Frontal cortex (tissue), 3 donors: ENCODE measurements at regions not wholly inside any gene's neighbourhood (a gene's known extent, or its start where the extent isn't known, plus 50 kb on each side); places are given as distances from the start of the nearest gene placed in this dataset.
"Not testable (repeated sequence)": the region's sequence is repeated elsewhere in the genome, so short reads cannot be mapped to it uniquely, and the experiment has no call there.

Experiments used
- DNase-seq, 2 donors: peaks; one replicate each; pipeline ENCODE4 v3.0.0; 2012; ENCODE audit warnings: low spot score in 2 of 2
- FAIRE-seq: peaks from 2 replicates; lab custom pipeline; 2012; peaks lifted over from hg19 to GRCh38; lab: Jason Lieb, UNC
- donor health status: control.
- donor health status: control.
- donor health status: control.

DNA sequence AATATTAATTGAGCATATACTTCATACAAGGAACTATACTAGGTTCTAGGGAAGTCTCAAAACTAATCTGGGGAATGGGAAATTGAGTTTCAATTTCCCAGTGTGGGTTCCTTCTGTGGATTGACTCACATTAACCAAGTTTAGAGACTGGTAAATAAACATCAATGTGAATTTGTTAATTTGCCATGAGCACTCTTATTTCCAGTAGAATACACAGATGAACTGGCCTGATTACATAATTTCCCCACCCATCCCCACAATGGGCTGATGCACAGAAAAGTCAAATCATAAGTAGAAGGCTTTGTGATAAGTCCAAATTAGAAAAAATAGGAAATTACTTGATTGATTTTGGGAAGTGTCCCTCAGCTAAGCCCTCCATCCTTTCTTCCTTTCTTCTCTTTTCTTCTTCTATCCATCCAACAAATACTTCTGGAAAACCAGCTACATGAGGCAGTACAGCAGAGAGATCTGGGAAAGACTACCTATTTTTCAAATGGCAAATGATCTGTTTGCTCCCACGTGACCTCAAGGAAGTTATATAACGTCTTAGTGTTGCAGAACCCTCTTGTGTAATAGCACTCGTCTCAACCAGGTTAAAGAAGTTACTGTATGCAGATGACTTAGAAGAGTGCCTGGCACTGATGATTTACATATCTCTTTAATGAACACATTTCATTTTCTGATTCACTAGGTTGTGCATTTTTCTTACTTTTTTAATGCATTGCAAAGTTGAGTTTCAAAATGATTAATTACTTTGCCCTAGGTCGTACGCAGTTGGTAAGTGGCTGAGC is 312.3 kb downstream of the SV2B start:
- FAIRE-seq: no peak

DNA sequence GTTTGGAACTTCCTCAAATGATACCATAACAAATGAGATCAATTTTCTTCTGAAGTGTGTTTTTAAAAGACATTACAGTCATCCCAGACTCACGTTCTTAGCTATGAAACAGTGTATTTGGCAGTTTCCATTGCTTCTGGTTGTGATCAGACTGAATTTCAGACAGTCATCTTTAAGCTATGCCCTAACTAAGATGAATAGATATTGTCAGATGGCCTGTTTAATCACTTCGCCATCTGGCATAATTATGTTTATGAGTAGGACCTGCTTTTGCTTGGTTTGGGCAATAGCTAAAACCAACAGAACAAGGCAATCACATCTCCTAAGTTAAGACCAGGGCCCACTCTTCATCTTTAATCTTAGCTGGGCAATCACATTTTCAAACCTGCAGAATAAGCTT is 313.1 kb downstream of the SV2B start:
- DNase-seq (no peak), FAIRE-seq (no peak)

More for the DNA sequence above, 312.3 kb downstream of the SV2B start:
- DNase-seq: no peak

GRCh38 chr15:91414124-91414523 is 314.1 kb downstream of the SV2B start:
- DNase-seq (no peak), FAIRE-seq (no peak)

DNA sequence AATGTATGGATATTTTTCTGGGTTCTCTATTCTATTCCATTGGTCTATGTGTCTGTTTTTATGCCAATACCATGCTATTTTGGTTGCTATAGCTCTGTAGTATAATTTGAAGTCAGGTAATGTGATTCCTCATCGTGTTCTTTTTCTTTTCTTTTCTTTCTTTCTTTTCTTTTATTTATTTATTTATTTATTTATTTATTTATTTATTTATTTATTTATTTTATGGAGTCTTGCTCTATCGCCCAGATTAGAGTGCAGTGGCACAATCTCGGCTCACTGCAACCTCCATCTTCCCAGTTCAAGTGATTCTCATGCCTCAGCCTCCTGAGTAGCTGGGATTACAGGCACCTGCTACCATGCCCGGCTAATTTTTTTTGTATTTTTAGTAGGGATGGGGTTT is 315.2 kb downstream of the SV2B start:
- not testable (repeated sequence) for FAIRE-seq, DNase-seq

- no peak for FAIRE-seq
- no peak for DNase-seq
Measured at GRCh38 chr15:91420689-91421088, 320.6 kb downstream of the SV2B start.

GRCh38 chr15:91422797-91423196 is 322.7 kb downstream of the SV2B start:
- FAIRE-seq: no peak
- DNase-seq: no peak

- FAIRE-seq (no peak), DNase-seq (no peak)
Measured at GRCh38 chr15:91424001-91424400, 323.9 kb downstream of the SV2B start.

DNA sequence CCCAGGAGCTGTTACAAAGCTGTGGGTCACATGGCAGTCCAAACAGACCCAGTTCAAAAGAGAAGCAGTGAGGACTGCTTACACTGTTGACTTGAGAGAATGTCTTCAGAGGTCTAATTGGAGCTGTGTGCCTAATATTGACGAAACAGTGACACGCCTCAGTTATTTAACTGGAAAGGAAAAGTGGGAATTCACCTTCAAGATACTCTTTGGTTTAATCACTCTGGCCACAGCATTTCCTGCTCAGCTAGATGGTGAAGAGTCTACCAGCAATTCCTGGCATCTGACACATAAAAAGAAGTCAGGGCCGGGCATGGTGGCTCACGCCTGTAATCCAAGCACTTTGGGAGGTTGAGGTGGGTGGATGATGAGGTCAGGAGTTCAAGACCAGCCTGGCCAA is 326.4 kb downstream of the SV2B start:
- no peak for FAIRE-seq
- DNase-seq: no peak

GRCh38 chr15:91429973-91430372 is 329.9 kb downstream of the SV2B start:
- DNase-seq (no peak), FAIRE-seq (no peak)

DNA sequence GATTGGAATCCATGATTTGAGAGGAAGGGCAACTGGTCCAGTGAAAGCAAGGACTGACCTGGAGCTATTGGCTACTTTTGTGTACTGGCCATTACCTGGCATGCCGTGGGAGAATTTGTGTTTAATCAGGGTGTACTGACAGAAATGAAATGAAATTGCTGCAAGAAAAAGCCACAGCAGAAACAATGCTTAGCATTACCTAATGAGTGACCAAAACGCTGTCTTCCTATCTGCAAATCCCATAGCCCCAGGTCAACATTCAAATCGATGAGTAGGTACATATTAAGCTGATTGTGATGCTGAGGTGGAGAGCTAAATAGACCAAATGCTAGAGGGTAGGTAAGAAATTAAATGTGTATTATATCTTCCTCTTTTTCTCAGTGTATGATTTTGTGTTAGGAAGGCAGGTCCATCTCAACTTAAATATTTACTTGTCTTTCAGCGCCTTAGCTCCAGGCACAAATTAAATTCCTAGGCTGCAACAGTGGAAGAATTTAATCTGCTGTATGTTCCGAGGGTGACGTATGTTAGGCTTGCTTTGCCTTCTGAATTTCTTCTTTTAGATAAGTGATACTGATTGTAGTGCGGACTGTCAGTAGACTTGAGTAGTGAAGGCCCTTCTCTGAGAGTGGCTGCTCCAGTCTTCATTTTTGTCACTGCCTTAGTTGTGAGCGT is 331.1 kb downstream of the SV2B start:
- DNase-seq (no peak), FAIRE-seq (no peak)

GRCh38 chr15:91435113-91435512 is 335.1 kb downstream of the SV2B start:
- FAIRE-seq: no peak
- DNase-seq: no peak

GRCh38 chr15:91444656-91445055 is 344.6 kb downstream of the SV2B start:
- no peak for FAIRE-seq
- DNase-seq: no peak

DNA sequence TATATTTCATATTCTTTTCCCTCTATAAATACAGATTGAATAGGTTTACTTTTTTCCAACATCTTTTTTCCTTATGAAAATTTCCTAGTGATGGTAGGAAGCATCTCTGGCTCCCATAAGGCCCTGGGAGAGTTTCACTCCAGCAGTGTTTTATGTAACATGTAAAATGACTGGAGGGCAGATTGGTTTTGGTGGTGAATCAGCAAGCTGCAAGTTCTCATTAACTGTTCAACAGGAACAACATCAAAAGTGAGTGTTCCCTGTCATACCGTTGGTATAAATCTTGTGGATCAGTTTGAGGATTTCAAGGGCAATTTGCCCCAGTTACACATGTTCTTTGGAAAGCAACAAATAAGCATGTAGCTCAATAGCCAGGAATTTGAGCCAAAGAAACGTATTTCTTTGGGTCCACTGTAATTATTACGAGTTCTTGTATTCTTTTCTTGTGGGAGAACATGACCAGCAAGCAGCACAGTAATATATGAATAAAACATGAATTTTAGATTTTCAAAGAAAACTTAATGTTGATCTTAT is 345.7 kb downstream of the SV2B start:
- FAIRE-seq (no peak), DNase-seq (no peak)

- DNase-seq (no peak), FAIRE-seq (no peak)
Measured at GRCh38 chr15:91447991-91448644, 348.1 kb downstream of the SV2B start.

DNA sequence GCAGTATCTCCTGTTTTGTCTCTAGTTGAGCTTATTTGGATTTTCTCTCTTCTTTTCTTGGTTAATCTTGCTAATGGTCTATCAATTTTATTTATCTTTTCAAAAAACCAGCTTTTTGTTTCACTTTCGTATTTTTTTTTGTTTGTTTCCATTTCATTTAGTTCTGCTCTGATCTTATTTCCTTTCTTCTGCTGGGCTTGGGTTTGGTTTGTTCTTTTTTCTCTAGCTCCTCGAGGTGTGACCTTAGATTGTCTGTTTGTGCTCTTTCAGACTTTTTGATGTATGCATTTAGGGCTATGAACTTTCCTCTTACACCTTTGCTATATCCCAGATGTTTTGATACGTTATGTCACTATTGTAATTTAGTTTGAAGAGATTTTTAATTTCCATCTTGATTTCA is 353.3 kb downstream of the SV2B start:
- not testable (repeated sequence) for DNase-seq, FAIRE-seq

DNA sequence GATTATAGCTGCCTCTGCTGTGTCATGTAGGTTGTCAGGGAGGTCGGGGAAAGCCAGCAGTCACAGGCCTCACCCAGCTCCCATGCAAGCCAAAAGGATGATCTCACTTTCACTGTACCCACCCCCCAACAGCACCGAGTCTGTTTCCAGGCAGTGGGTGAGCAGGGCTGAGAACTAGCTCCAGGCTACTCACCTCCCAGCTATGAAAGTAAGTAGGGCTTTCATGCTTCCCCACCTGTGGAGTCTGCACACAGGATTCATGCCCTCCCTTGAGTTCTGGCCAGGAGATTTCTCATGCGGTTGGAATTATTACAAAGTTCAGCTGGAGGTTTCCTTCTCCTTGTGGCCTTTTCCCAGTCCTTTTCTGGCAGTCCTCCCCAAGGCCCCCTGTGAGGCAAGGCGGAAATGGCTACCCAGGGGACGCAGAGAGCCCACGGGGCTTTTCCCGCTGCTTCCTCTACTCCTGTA is 356.2 kb downstream of the SV2B start:
- DNase-seq: no peak
- no peak for FAIRE-seq

GRCh38 chr15:91456921-91457320 is 356.9 kb downstream of the SV2B start:
- no peak for DNase-seq
- no peak for FAIRE-seq

GRCh38 chr15:91461377-91461776 is 361.3 kb downstream of the SV2B start:
- DNase-seq: no peak
- no peak for FAIRE-seq

GRCh38 chr15:91465086-91465485 is 365.0 kb downstream of the SV2B start:
- FAIRE-seq: no peak

DNA sequence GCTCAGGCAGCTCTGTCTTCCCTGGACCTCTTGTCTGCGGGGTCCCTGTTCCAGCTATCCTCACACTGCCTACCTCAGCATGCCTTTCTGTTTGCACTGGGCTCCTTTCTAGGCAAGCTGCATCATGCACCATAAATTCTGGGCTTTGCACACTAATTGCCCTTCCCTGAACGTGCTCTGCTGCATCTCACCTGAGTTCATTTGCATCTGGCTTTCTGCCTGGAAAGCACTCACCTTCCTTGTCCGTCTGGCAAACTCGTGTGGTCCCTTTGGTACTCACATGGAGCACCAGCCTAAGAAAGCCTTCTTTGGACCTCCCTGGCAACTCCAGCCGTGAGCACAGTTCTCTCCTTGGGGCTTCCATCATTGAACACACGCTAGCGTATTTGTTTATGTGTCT is 365.6 kb downstream of the SV2B start:
- FAIRE-seq: no peak

More at GRCh38 chr15:91465086-91465485, 365.0 kb downstream of the SV2B start:
- DNase-seq: no peak

More for the DNA sequence above, 365.6 kb downstream of the SV2B start:
- DNase-seq: no peak
